ENCODE measurements at regions not wholly inside any gene's neighbourhood (a gene's known extent, or its start where the extent isn't known, plus 50 kb on each side); places are given as distances from the start of the nearest gene placed in this dataset.

DNA sequence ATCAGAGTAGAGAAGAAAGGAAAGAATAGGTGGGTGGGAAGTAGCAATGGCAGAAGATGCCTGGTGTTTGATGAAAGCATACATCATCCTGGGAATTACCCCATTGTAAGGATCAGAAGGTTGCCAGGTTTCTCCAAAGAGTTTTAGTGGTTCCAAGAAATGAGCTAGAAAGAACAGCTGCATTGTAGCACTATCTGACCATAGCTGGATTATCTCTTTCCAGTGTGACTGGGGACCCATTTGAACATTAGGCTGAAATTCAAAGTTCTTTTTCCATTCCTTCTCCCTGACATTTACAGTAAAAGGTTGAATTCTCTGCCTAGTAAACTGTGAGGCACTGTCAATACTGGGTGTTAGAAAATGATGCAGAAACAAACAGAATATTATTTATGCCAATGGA lies 244.4 kb downstream of the GALC start:
- H3K56ac ChIP-seq (ENCODE audit: extremely low read depth, insufficient read depth, low read length) = no peak overlapping the region
- no TSS peak for BruUV-seq (replicated peaks)
- no peak overlapping the region for H3K27ac ChIP-seq (ENCODE audit: insufficient read depth, low read length)
- H3K27me3 ChIP-seq (ENCODE audit: control insufficient read depth, insufficient read depth, low read length) = no peaks in the 10 kb centered on the region
- H3K23ac ChIP-seq (ENCODE audit: low read depth, low read length) = no peak overlapping the region
- H3K4ac ChIP-seq (ENCODE audit: low read depth, low read length) = no peak overlapping the region
- H4K5ac ChIP-seq (ENCODE audit: low read depth, low read length) = no peak overlapping the region
- ChIA-PET CTCF (no interaction called here), POLR2A (ENCODE audit: unreplicated experiment) (no interaction called here)
- peaks cover 19% of the 10 kb centered on the region for H3K9me3 ChIP-seq (ENCODE audit: control insufficient read depth, insufficient read depth, low read length)
- no peaks in the 10 kb centered on the region for H3K79me1 ChIP-seq (ENCODE audit: low read depth in 1 of 2, low read length in 2 of 2)
- dilution Hi-C loops (cut with HindIII; ENCODE audit: low sequenced_read_pairs, unreplicated experiment) = no loop called here
- H2BK20ac ChIP-seq (ENCODE audit: low read depth, low read length) = no peak overlapping the region
- H3K9me1 ChIP-seq (ENCODE audit: insufficient read depth, low read length) = no peaks in the 10 kb centered on the region
- no peak overlapping the region for H2AK5ac ChIP-seq (ENCODE audit: low read depth, low read length)
- H3K14ac ChIP-seq (replicated peaks; ENCODE audit: low read depth, low read length) = no peak overlapping the region
- no peak overlapping the region for H2BK120ac ChIP-seq (ENCODE audit: low read depth, low read length)
- no peak overlapping the region for H2AFZ ChIP-seq (replicated peaks; ENCODE audit: low read length, poor library complexity)
- H3K4me2 ChIP-seq (ENCODE audit: low read depth, low read length) = no peak overlapping the region
- no peak overlapping the region for H2BK5ac ChIP-seq (ENCODE audit: low read depth, low read length, poor library complexity, severe bottlenecking)
- H4K8ac ChIP-seq (ENCODE audit: low read depth in 2 of 2, low read length in 2 of 2) = no peak overlapping the region
- H3K4me1 ChIP-seq (ENCODE audit: control insufficient read depth, insufficient read depth, low read length) = no peaks in the 10 kb centered on the region
- DNase-seq (no peak), ATAC-seq (ENCODE audit: low read depth) (no peak)
- H3K4me3 ChIP-seq (ENCODE audit: insufficient read depth, low read depth, low read length) = no peak overlapping the region
- no peak overlapping the region for H4K91ac ChIP-seq (ENCODE audit: insufficient read depth, low read depth, low read length)
- in situ Hi-C loops (cut with MboI; ENCODE audit: low sequenced_read_pairs) = no loop called here
- intact Hi-C loops (cut with micrococcal nuclease) = no loop called here
- no peak overlapping the region for H2AK9ac ChIP-seq (replicated peaks; ENCODE audit: low read depth, low read length, poor library complexity)
- H3K18ac ChIP-seq (ENCODE audit: low read depth, low read length) = no peak overlapping the region
- TF ChIP-seq POLR2A (IDR thresholded peaks at IDR 0.05; ENCODE audit: low read depth, low read length) = no peak
- TF ChIP-seq NFE2L2 (IDR thresholded peaks at IDR 0.05; ENCODE audit: low read depth, low read length) = no peak
- TF ChIP-seq, protein P1, sequence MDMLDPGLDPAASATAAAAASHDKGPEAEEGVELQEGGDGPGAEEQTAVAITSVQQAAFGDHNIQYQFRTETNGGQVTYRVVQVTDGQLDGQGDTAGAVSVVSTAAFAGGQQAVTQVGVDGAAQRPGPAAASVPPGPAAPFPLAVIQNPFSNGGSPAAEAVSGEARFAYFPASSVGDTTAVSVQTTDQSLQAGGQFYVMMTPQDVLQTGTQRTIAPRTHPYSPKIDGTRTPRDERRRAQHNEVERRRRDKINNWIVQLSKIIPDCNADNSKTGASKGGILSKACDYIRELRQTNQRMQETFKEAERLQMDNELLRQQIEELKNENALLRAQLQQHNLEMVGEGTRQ (IDR thresholded peaks at IDR 0.05; ENCODE audit: low read depth, low read length) = no peak
- TF ChIP-seq FOS (IDR thresholded peaks at IDR 0.05; ENCODE audit: low read depth, low read length) = no peak
- TF ChIP-seq, protein P2, sequence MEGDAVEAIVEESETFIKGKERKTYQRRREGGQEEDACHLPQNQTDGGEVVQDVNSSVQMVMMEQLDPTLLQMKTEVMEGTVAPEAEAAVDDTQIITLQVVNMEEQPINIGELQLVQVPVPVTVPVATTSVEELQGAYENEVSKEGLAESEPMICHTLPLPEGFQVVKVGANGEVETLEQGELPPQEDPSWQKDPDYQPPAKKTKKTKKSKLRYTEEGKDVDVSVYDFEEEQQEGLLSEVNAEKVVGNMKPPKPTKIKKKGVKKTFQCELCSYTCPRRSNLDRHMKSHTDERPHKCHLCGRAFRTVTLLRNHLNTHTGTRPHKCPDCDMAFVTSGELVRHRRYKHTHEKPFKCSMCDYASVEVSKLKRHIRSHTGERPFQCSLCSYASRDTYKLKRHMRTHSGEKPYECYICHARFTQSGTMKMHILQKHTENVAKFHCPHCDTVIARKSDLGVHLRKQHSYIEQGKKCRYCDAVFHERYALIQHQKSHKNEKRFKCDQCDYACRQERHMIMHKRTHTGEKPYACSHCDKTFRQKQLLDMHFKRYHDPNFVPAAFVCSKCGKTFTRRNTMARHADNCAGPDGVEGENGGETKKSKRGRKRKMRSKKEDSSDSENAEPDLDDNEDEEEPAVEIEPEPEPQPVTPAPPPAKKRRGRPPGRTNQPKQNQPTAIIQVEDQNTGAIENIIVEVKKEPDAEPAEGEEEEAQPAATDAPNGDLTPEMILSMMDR (conservative IDR thresholded peaks at IDR 0.05; ENCODE audit: low read depth, low read length) = no peak
- TF ChIP-seq MAZ (IDR thresholded peaks at IDR 0.05; ENCODE audit: borderline replicate concordance, low read depth, low read length) = no peak
- TF ChIP-seq RCOR1 (IDR thresholded peaks at IDR 0.05; ENCODE audit: insufficient replicate concordance, low read length) = no peak
- no peak for TF ChIP-seq CHD1 (IDR thresholded peaks at IDR 0.05; ENCODE audit: low read depth, low read length)
- TF ChIP-seq RFX5 (IDR thresholded peaks at IDR 0.05; ENCODE audit: low read depth, low read length) = no peak
- TF ChIP-seq SMC3 (IDR thresholded peaks at IDR 0.05; ENCODE audit: low read depth, low read length) = no peak
- no peak for TF ChIP-seq MXI1 (IDR thresholded peaks at IDR 0.05; ENCODE audit: borderline replicate concordance, low read depth, low read length)
- no peak for TF ChIP-seq RAD21 (IDR thresholded peaks at IDR 0.05; ENCODE audit: low read length)
- TF ChIP-seq CEBPB (IDR thresholded peaks at IDR 0.05; ENCODE audit: low read depth, low read length) = no peak
- no peak for TF ChIP-seq BHLHE40 (IDR thresholded peaks at IDR 0.05; ENCODE audit: low read depth, low read length)
- H2BK15ac ChIP-seq (ENCODE audit: low read depth, low read length) = no peak overlapping the region
- no peak overlapping the region for H3K9ac ChIP-seq (ENCODE audit: low read depth, low read length)
- H3K36me3 ChIP-seq (ENCODE audit: control insufficient read depth, insufficient read depth, low read length) = no peaks in the 10 kb centered on the region
- no peaks in the 10 kb centered on the region for H4K20me1 ChIP-seq (ENCODE audit: insufficient read depth, low read length)

All from IMR-90 (cell line).